Peyer's patch (tissue), 4 donors: ENCODE measurements at regions not wholly inside any gene's neighbourhood (a gene's known extent, or its start where the extent isn't known, plus 50 kb on each side); places are given as distances from the start of the nearest gene placed in this dataset.

Experiments
- POLR2A ChIP-seq, 2 donors: fragments of 450-650 bp; IDR thresholded peaks; one replicate each; pipeline ENCODE4 v1.5.1; 2017; ENCODE audit warnings: antibody characterized with exemption in 2 of 2, mild to moderate bottlenecking in 2 of 2, moderate library complexity in 2 of 2
- TF ChIP-seq, protein P1 (sequence below), 6 experiments: fragments of 450-650 bp in 4 of 6; fragments of 200-600 bp in 2 of 6; sonication (generic) in 1 of 6; IDR thresholded peaks; one replicate each; pipeline ENCODE4 v1.5.1; 2017 to 2019; ENCODE audit warnings: antibody characterized with exemption in 6 of 6, mild to moderate bottlenecking in 3 of 6, moderate library complexity in 1 of 6

DNA sequence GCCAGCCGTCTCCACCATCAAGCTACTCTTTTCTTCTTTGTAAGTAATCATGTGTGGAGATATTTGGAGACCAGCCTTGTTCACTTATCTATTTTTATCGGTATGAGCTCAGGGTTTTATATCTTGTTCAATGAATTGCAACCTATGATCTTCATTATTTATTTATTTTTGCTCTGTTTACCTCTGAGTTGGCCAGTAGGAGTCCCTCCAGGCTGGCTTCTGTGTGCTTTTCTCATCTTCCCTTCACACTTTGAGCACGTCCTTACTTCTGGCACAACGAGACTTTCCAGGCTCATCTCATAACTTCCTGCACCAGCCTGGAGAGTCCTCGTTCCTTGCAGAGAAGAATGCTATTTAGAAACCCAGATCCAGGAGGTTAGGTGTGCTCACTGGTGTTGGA, 375.8 kb upstream of the PODXL start:
- no peak for TF ChIP-seq POLR2A (IDR thresholded peaks at IDR 0.05)
- TF ChIP-seq, protein P1, sequence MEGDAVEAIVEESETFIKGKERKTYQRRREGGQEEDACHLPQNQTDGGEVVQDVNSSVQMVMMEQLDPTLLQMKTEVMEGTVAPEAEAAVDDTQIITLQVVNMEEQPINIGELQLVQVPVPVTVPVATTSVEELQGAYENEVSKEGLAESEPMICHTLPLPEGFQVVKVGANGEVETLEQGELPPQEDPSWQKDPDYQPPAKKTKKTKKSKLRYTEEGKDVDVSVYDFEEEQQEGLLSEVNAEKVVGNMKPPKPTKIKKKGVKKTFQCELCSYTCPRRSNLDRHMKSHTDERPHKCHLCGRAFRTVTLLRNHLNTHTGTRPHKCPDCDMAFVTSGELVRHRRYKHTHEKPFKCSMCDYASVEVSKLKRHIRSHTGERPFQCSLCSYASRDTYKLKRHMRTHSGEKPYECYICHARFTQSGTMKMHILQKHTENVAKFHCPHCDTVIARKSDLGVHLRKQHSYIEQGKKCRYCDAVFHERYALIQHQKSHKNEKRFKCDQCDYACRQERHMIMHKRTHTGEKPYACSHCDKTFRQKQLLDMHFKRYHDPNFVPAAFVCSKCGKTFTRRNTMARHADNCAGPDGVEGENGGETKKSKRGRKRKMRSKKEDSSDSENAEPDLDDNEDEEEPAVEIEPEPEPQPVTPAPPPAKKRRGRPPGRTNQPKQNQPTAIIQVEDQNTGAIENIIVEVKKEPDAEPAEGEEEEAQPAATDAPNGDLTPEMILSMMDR (IDR thresholded peaks at IDR 0.05): no peak
